ENCODE measurements at regions not wholly inside any gene's neighbourhood (a gene's known extent, or its start where the extent isn't known, plus 50 kb on each side); places are given as distances from the start of the nearest gene placed in this dataset.

- TF ChIP-seq REST (IDR thresholded peaks at IDR 0.05; ENCODE audit: low read depth, low read length) (no peak), SUZ12 (IDR thresholded peaks at IDR 0.05; ENCODE audit: unreplicated experiment) (no peak), RAD51 (IDR thresholded peaks at IDR 0.05) (no peak), ZSCAN29 (IDR thresholded peaks at IDR 0.05) (no peak), CREB1 (IDR thresholded peaks at IDR 0.05; ENCODE audit: low read depth) (no peak), NFYA (IDR thresholded peaks at IDR 0.05; ENCODE audit: borderline replicate concordance, low read depth, low read length) (no peak), ESRRA (IDR thresholded peaks at IDR 0.05; ENCODE audit: low read length) (no peak), PAX5 (IDR thresholded peaks at IDR 0.05; ENCODE audit: borderline replicate concordance, low read depth, low read length) (no peak), ZNF274 (IDR thresholded peaks at IDR 0.05; ENCODE audit: insufficient read depth, insufficient read length) (no peak)
- TF ChIP-seq, protein P1, sequence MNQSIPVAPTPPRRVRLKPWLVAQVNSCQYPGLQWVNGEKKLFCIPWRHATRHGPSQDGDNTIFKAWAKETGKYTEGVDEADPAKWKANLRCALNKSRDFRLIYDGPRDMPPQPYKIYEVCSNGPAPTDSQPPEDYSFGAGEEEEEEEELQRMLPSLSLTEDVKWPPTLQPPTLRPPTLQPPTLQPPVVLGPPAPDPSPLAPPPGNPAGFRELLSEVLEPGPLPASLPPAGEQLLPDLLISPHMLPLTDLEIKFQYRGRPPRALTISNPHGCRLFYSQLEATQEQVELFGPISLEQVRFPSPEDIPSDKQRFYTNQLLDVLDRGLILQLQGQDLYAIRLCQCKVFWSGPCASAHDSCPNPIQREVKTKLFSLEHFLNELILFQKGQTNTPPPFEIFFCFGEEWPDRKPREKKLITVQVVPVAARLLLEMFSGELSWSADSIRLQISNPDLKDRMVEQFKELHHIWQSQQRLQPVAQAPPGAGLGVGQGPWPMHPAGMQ (IDR thresholded peaks at IDR 0.05; ENCODE audit: borderline replicate concordance), result no peak
- TF ChIP-seq, protein P2, sequence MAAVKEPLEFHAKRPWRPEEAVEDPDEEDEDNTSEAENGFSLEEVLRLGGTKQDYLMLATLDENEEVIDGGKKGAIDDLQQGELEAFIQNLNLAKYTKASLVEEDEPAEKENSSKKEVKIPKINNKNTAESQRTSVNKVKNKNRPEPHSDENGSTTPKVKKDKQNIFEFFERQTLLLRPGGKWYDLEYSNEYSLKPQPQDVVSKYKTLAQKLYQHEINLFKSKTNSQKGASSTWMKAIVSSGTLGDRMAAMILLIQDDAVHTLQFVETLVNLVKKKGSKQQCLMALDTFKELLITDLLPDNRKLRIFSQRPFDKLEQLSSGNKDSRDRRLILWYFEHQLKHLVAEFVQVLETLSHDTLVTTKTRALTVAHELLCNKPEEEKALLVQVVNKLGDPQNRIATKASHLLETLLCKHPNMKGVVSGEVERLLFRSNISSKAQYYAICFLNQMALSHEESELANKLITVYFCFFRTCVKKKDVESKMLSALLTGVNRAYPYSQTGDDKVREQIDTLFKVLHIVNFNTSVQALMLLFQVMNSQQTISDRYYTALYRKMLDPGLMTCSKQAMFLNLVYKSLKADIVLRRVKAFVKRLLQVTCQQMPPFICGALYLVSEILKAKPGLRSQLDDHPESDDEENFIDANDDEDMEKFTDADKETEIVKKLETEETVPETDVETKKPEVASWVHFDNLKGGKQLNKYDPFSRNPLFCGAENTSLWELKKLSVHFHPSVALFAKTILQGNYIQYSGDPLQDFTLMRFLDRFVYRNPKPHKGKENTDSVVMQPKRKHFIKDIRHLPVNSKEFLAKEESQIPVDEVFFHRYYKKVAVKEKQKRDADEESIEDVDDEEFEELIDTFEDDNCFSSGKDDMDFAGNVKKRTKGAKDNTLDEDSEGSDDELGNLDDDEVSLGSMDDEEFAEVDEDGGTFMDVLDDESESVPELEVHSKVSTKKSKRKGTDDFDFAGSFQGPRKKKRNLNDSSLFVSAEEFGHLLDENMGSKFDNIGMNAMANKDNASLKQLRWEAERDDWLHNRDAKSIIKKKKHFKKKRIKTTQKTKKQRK (IDR thresholded peaks at IDR 0.05; ENCODE audit: low read depth, low read length), result no peak
Measured at GRCh38 chr3:156617781-156618180, 56.6 kb upstream of the TIPARP start (continued).

Data from GM12878 (cell line).